Transverse colon (tissue), 4 donors: ENCODE measurements at regions not wholly inside any gene's neighbourhood (a gene's known extent, or its start where the extent isn't known, plus 50 kb on each side); places are given as distances from the start of the nearest gene placed in this dataset.

Experiments
- DNase-seq: peaks from one replicate; pipeline ENCODE4 v3.0.0-alpha.2; 2019
- H3K27ac ChIP-seq, 4 donors: fragments of 200-600 bp; sonication (generic); 2 replicates each; pipeline ENCODE4 v1.5.1; 2016 to 2018; ENCODE audit warnings: inconsistent platforms in 4 of 4
- H3K27me3 ChIP-seq: fragments of 200-600 bp; sonication (generic); 2 replicates; pipeline ENCODE4 v1.5.1; 2017; ENCODE audit warnings: inconsistent platforms
- H3K36me3 ChIP-seq, 4 donors: fragments of 200-600 bp; sonication (generic); 2 replicates each; pipeline ENCODE4 v1.5.1; 2017 to 2019; ENCODE audit warnings: inconsistent platforms in 4 of 4
- H3K4me1 ChIP-seq, 4 donors: fragments of 200-600 bp; sonication (generic); 2 replicates each; pipeline ENCODE4 v1.5.1; 2017 to 2020; ENCODE audit warnings: inconsistent platforms in 4 of 4
- H3K4me3 ChIP-seq, 4 donors: fragments of 200-600 bp; sonication (generic); 1 replicate in 1 of 4; 2 replicates in 3 of 4; pipeline versions ENCODE4 v1.5.1 to v1.6.1; 2017 to 2019; ENCODE audit warnings: inconsistent platforms in 4 of 4
- H3K9me3 ChIP-seq, 2 donors: fragments of 200-600 bp; sonication (generic); 2 replicates each; pipeline ENCODE4 v1.5.1; 2017 to 2019; ENCODE audit warnings: inconsistent platforms in 2 of 2
- CTCF ChIP-seq, 5 experiments: fragments of 200-600 bp in 3 of 5; fragments of 450-650 bp in 2 of 5; sonication (generic) in 3 of 5; IDR thresholded peaks; 1 replicate in 2 of 5; 2 replicates in 3 of 5; pipeline ENCODE4 v1.5.1; 2016 to 2017; ENCODE audit warnings: antibody characterized with exemption in 5 of 5, inconsistent platforms in 3 of 5, mild to moderate bottlenecking in 2 of 5, moderate library complexity in 1 of 5
- EP300 ChIP-seq: sonication (generic); formaldehyde crosslinking; IDR thresholded peaks from one replicate; pipeline ENCODE4 v1.6.1; 2017; ENCODE audit warnings: antibody characterized with exemption, low read depth
- POLR2A ChIP-seq: fragments of 450-650 bp; IDR thresholded peaks from one replicate; pipeline ENCODE4 v1.6.1; 2016; ENCODE audit warnings: antibody characterized with exemption, mild to moderate bottlenecking, moderate library complexity
- POLR2AphosphoS5 ChIP-seq, 3 donors: sonication (generic); formaldehyde crosslinking; IDR thresholded peaks; one replicate each; pipeline ENCODE4 v1.6.1; 2016; ENCODE audit warnings: antibody characterized with exemption in 3 of 3
- WGBS, 2 donors: methylation state at CpG; one replicate each; pipeline ENCODE4 v1.1.5; 2018; ENCODE audit warnings: low coverage in 1 of 2; 5-methylcytosine and 5-hydroxymethylcytosine counted together
- in situ Hi-C, 4 donors: fragments of 200-750 bp; cut with MboI; loops; one replicate each; pipeline versions ENCODE4 v1.15.0 to v1.15.1; 2017; ENCODE audit warnings: low sequenced_read_pairs in 3 of 4, low pct_ligation_motif_present in 1 of 4, low pct_unique_long_range_greater_than_20kb in 1 of 4
- intact Hi-C: fragments of 100-400 bp; cut with DNase I; formaldehyde crosslinking; loops from one replicate; pipeline ENCODE4 v1.15.1; 2023; ENCODE audit warnings: low total_unique reads

GRCh38 chr2:545711-546650 is 131.2 kb downstream of the TMEM18 start:
- no peaks in the 10 kb centered on the region for H3K4me1 ChIP-seq
- in situ Hi-C loops (no loop called here), intact Hi-C loops (no loop called here)
- H3K27me3 ChIP-seq, result no peaks in the 10 kb centered on the region
- 69% methylated on average over 24 of the region's 24 CpGs; no CpG with 5 or more reads in 1 of the 2 donors for WGBS, 2 donors
- no peaks in the 10 kb centered on the region for H3K36me3 ChIP-seq
- no peaks in the 10 kb centered on the region for H3K9me3 ChIP-seq
- H3K27ac ChIP-seq, result no peak overlapping the region
- TF ChIP-seq CTCF (IDR thresholded peaks at IDR 0.05) (no peak), EP300 (no peak), POLR2AphosphoS5 (IDR thresholded peaks at IDR 0.05) (no peak), POLR2A (no peak)
- no peak for DNase-seq
- H3K4me3 ChIP-seq, result no peak overlapping the region

GRCh38 chr2:545228-545627 is 132.0 kb downstream of the TMEM18 start:
- Histone ChIP-seq H3K4me3 (no peak overlapping the region), H3K27me3 (no peaks in the 10 kb centered on the region), H3K9me3 (no peaks in the 10 kb centered on the region), H3K36me3 (no peaks in the 10 kb centered on the region), H3K4me1 (no peaks in the 10 kb centered on the region), H3K27ac (no peak overlapping the region)
- intact Hi-C loops (no loop called here), in situ Hi-C loops (no loop called here)
- no peak for DNase-seq
- TF ChIP-seq POLR2AphosphoS5 (IDR thresholded peaks at IDR 0.05) (no peak), CTCF (IDR thresholded peaks at IDR 0.05) (no peak), POLR2A (no peak), EP300 (no peak)
- 80 to 100% methylated on average over 2 to 12 of the region's 12 CpGs for WGBS, 2 donors

GRCh38 chr2:538646-539045 is 138.6 kb downstream of the TMEM18 start:
- WGBS, 2 donors, result 88% methylated on average over 2 of the region's 2 CpGs; no CpG with 5 or more reads in 1 of the 2 donors
- in situ Hi-C loops (no loop called here), intact Hi-C loops (no loop called here)
- no peak for DNase-seq
- no peak for TF ChIP-seq POLR2AphosphoS5 (IDR thresholded peaks at IDR 0.05)
- TF ChIP-seq EP300, result no peak
- TF ChIP-seq POLR2A, result no peak
- no peak for TF ChIP-seq CTCF (IDR thresholded peaks at IDR 0.05)
- no peak overlapping the region for H3K4me3 ChIP-seq
- no peak overlapping the region for H3K27ac ChIP-seq
- H3K36me3 ChIP-seq, result no peaks in the 10 kb centered on the region
- H3K27me3 ChIP-seq, result no peaks in the 10 kb centered on the region
- H3K4me1 ChIP-seq, result no peaks in the 10 kb centered on the region
- no peaks in the 10 kb centered on the region for H3K9me3 ChIP-seq

GRCh38 chr2:535222-535621 is 142.0 kb downstream of the TMEM18 start:
- in situ Hi-C loops (no loop called here), intact Hi-C loops (no loop called here)
- H3K9me3 ChIP-seq, result peaks cover 2 to 3% of the 10 kb centered on the region in 2 donors
- H3K27ac ChIP-seq, result no peak overlapping the region
- no peaks in the 10 kb centered on the region for H3K27me3 ChIP-seq
- 66 to 72% methylated on average over 3 of the region's 3 CpGs for WGBS, 2 donors
- no peak overlapping the region for H3K4me3 ChIP-seq
- no peaks in the 10 kb centered on the region for H3K4me1 ChIP-seq
- no peak for DNase-seq
- TF ChIP-seq CTCF (IDR thresholded peaks at IDR 0.05) (no peak), EP300 (no peak), POLR2A (no peak), POLR2AphosphoS5 (IDR thresholded peaks at IDR 0.05) (no peak)
- no peaks in the 10 kb centered on the region for H3K36me3 ChIP-seq
